ENCODE measurements at regions not wholly inside any gene's neighbourhood (a gene's known extent, or its start where the extent isn't known, plus 50 kb on each side); places are given as distances from the start of the nearest gene placed in this dataset.

- no peak for TF ChIP-seq POLR2A (IDR thresholded peaks at IDR 0.05)
- no peak for TF ChIP-seq CTCF (IDR thresholded peaks at IDR 0.05)
- H3K9me3 ChIP-seq (replicated peaks in 1 of 3): no peaks in the 10 kb centered on the region
- DNase-seq: no peak
- no peaks in the 10 kb centered on the region for H3K36me3 ChIP-seq (replicated peaks in 1 of 2)
- H3K27ac ChIP-seq: no peak overlapping the region
- WGBS, 4 donors: 91 to 96% (median 92%) methylated on average over 1 of the region's 1 CpG
- no peaks in the 10 kb centered on the region for H3K4me1 ChIP-seq (replicated peaks in 1 of 2)
- intact Hi-C loops (cut with DNase I): loop anchor here in 1 of 2 donors (10.0 kb wide), 1 partner anchor 63 kb away; no protein-coding TSS in a partner anchor
- H3K4me3 ChIP-seq: no peak overlapping the region
- no peaks in the 10 kb centered on the region for H3K27me3 ChIP-seq
Measured at GRCh38 chr9:4421847-4422246, 68.4 kb upstream of the SLC1A1 start.

DNA sequence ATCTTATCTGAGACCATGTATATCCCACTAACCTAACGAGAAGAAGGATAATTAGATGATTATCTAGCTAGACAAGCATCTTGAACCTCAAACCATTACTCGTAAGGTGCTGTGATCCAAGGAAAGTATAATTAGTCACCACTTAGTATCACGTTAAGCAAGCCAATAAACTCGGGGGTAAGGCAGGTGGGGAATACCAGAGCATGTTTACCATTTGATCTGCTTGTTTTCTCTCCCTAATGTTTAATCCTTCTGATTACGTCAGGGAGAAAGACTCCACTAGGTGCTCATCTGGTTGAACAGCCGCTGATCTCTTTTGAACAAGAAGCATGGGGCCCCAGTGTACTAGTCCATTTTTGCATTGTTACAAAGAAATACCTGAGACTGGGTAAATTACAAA lies 69.9 kb upstream of the SLC1A1 start:
- Histone ChIP-seq H3K9me3 (replicated peaks in 1 of 3) (no peaks in the 10 kb centered on the region), H3K27ac (no peak overlapping the region), H3K4me1 (replicated peaks in 1 of 2) (no peaks in the 10 kb centered on the region), H3K4me3 (no peak overlapping the region), H3K36me3 (replicated peaks in 1 of 2) (no peaks in the 10 kb centered on the region), H3K27me3 (no peaks in the 10 kb centered on the region)
- DNase-seq: no peak
- intact Hi-C loops (cut with DNase I): loop anchor here in 1 of 2 donors (10.0 kb wide), 1 partner anchor 64 kb away; no protein-coding TSS in a partner anchor
- WGBS, 4 donors: 81 to 88% (median 85%) methylated on average over 6 of the region's 6 CpGs
- TF ChIP-seq POLR2A (IDR thresholded peaks at IDR 0.05): no peak
- no peak for TF ChIP-seq CTCF (IDR thresholded peaks at IDR 0.05)

DNA sequence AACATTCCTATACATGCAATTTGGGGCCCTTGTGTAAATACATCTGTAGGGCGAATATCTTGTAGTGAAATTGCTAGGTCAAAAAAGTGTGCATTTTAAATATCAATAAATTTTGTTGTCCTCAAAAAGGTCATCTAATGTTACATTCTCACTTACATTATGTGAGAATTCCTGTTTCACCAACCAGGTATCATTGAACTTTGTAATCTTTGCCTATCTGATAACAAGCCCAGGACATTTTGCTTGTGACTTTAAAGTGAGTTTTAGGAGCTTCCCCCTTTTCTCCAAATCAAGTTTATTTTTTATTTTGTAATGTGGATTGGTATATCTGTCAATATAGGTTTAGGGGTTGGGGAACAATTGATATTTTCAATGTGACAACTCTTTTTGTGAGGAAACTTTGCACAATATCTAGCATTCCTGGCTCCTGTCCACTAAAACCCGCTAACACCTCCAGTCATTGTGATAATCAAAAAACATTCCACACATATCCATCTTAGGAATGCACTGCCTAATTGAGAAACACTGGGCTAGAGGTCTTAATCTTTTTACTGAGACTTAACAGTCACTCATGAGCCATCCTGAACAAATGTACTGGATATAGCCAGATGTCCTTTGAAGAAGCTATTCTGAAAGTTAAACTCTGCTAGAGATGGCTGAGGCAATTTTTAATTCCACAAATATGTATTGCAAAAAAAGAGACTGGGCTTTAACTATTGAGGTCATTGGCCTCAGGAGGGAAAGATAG lies 72.5 kb upstream of the SLC1A1 start:
- H3K27ac ChIP-seq: no peak overlapping the region
- H3K27me3 ChIP-seq: no peaks in the 10 kb centered on the region
- H3K9me3 ChIP-seq (replicated peaks in 1 of 3): no peaks in the 10 kb centered on the region
- H3K4me1 ChIP-seq (replicated peaks in 1 of 2): no peaks in the 10 kb centered on the region
- intact Hi-C loops (cut with DNase I): no loop called here
- H3K4me3 ChIP-seq: no peak overlapping the region
- H3K36me3 ChIP-seq (replicated peaks in 1 of 2): no peaks in the 10 kb centered on the region
- no peak for DNase-seq
- WGBS, 4 donors: 82 to 97% (median 90%) methylated on average over 2 of the region's 2 CpGs
- TF ChIP-seq POLR2A (IDR thresholded peaks at IDR 0.05) (no peak), CTCF (IDR thresholded peaks at IDR 0.05) (no peak)

DNA sequence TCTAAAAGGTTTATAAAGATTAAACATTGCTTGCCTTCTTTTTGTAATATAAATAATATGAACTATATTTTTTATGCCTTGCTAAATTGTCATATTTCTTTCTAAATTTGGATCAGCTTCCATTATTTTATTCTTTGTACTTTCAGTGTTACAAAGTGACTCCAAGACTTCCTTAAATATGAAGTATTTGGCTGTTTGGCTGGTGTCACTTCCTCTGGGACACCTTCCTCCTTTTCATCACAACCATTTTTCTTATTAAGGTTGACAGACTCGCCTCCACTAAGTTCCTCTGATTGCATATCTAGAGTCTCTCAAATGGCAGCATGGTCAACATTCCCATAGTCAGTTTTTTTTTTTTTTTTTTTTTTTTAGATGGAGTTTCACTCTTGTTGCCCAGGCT lies 73.8 kb upstream of the SLC1A1 start:
- no peak for DNase-seq
- Histone ChIP-seq H3K4me1 (replicated peaks in 1 of 2) (no peaks in the 10 kb centered on the region), H3K4me3 (no peak overlapping the region), H3K9me3 (replicated peaks in 1 of 3) (no peaks in the 10 kb centered on the region), H3K36me3 (replicated peaks in 1 of 2) (no peaks in the 10 kb centered on the region), H3K27me3 (no peaks in the 10 kb centered on the region), H3K27ac (no peak overlapping the region)
- intact Hi-C loops (cut with DNase I): no loop called here
- TF ChIP-seq CTCF (IDR thresholded peaks at IDR 0.05): no peak
- TF ChIP-seq POLR2A (IDR thresholded peaks at IDR 0.05): no peak
- WGBS, 4 donors: 58 to 74% (median 64%) methylated on average over 1 of the region's 1 CpG

Measured in adrenal gland (tissue), 9 donors.